Kidney epithelial cell (primary cell): ENCODE measurements at regions not wholly inside any gene's neighbourhood (a gene's known extent, or its start where the extent isn't known, plus 50 kb on each side); places are given as distances from the start of the nearest gene placed in this dataset.

ENCODE experiments used
- DNase-seq: peaks from one replicate; pipeline ENCODE4 v3.0.0-alpha.2; 2010; ENCODE audit warnings: low read depth
- H3K27me3 ChIP-seq: 2 replicates; pipeline ENCODE4 v1.6.0; 2011; ENCODE audit warnings: low read length; ENCODE audit not compliant: control insufficient read depth, insufficient read depth
- H3K36me3 ChIP-seq: 2 replicates; pipeline ENCODE4 v1.5.1; 2011; ENCODE audit warnings: low read length; ENCODE audit not compliant: control insufficient read depth, insufficient read depth
- H3K4me3 ChIP-seq: 2 replicates; pipeline ENCODE4 v1.5.1; 2011; ENCODE audit warnings: low read depth, mild to moderate bottlenecking, control low read depth, low read length
- TF ChIP-seq, protein P1 (sequence below): IDR thresholded peaks from 2 replicates; pipeline ENCODE4 v1.5.1; 2011; ENCODE audit warnings: mild to moderate bottlenecking, moderate library complexity, low read length, control low read depth, inconsistent platforms; ENCODE audit not compliant: insufficient read depth, poor library complexity, severe bottlenecking

DNA sequence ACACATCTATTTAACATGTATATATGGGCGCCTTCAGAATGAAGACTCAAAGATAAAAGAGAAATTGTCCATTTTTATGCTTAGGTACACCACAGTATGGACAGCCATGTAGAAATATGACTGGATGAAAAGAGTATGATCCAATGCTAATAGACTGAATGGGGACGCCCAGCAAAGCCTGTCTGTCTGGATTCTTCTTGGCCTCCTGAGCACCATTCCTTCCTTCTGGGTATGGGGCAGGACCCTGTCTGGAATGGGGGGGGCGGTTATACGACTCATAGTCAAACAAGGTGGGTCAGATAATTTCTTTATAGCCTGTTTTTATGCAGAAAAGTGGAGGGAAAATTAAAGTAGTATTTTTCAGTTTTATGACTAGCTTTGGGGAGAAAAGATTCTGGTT is 81.2 kb upstream of the ABCD3 start:
- TF ChIP-seq, protein P1, sequence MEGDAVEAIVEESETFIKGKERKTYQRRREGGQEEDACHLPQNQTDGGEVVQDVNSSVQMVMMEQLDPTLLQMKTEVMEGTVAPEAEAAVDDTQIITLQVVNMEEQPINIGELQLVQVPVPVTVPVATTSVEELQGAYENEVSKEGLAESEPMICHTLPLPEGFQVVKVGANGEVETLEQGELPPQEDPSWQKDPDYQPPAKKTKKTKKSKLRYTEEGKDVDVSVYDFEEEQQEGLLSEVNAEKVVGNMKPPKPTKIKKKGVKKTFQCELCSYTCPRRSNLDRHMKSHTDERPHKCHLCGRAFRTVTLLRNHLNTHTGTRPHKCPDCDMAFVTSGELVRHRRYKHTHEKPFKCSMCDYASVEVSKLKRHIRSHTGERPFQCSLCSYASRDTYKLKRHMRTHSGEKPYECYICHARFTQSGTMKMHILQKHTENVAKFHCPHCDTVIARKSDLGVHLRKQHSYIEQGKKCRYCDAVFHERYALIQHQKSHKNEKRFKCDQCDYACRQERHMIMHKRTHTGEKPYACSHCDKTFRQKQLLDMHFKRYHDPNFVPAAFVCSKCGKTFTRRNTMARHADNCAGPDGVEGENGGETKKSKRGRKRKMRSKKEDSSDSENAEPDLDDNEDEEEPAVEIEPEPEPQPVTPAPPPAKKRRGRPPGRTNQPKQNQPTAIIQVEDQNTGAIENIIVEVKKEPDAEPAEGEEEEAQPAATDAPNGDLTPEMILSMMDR: no peak
- no peak overlapping the region for H3K4me3 ChIP-seq
- DNase-seq: no peak
- H3K27me3 ChIP-seq: peaks cover 2% of the 10 kb centered on the region
- no peaks in the 10 kb centered on the region for H3K36me3 ChIP-seq

DNA sequence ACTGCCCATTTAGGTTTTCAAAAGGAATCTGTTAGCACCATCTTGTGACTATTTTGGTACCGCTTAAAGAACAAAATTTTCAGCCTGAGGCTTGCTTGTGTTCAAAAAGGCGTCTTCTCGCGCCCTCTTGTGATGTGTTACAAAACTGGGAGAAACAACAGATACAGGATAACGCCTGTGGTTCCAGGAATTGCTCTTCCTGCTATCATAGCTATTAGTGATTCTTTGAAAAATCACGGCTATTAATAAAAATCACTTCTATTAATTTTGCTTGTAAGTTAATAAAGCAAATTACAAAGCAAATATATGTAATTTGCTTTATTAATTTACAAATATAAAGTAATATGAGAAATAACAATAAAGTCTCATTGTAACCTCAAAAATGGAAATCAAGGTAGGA is 82.2 kb upstream of the ABCD3 start:
- Histone ChIP-seq H3K4me3 (no peak overlapping the region), H3K27me3 (peaks cover 2% of the 10 kb centered on the region), H3K36me3 (no peaks in the 10 kb centered on the region)
- DNase-seq: no peak
- TF ChIP-seq, protein P1: peak; percentile 80

DNA sequence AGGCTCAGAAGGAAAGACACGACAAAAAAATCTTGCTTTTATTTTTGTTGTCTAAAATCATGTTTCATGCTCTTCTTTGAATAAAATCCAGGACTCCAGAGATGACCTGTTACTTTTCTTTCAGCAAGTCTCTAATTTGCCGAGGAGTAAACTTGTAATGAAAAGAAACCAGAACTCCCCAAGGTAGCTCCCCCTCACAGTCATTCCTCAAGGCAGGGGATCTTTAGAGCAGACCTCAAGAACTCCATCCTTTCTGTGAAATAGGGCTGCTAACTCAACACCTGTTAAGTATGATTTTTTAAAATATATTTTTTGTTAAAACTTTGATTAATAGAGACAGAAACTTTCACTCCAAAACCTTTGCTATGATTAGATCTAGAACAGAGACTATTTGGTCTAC is 82.7 kb upstream of the ABCD3 start:
- DNase-seq: no peak
- H3K27me3 ChIP-seq: peaks cover 2% of the 10 kb centered on the region
- H3K36me3 ChIP-seq: no peaks in the 10 kb centered on the region
- TF ChIP-seq, protein P1: no peak
- H3K4me3 ChIP-seq: no peak overlapping the region

DNA sequence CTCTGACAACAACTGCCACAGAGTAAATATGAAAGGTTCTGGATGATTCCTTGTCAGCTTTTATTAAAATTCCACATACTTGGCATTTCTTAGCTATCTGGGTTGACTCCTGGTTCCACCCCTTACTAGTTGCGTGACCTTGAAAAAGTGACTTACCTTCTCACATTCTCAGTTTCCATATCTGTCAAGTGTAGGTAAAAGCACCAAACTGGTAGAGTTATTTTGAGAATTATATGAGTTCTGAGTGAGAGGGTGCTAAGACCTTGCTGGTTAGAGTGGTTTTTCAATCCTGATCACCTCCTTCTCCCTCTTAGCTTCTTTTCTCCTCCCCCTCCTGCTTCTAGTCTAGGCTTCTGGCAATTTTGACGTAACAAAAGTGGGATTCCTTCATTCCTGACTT is 83.4 kb upstream of the ABCD3 start:
- no peak overlapping the region for H3K4me3 ChIP-seq
- TF ChIP-seq, protein P1: no peak
- no peak for DNase-seq
- H3K36me3 ChIP-seq: no peaks in the 10 kb centered on the region
- H3K27me3 ChIP-seq: peaks cover 2% of the 10 kb centered on the region

DNA sequence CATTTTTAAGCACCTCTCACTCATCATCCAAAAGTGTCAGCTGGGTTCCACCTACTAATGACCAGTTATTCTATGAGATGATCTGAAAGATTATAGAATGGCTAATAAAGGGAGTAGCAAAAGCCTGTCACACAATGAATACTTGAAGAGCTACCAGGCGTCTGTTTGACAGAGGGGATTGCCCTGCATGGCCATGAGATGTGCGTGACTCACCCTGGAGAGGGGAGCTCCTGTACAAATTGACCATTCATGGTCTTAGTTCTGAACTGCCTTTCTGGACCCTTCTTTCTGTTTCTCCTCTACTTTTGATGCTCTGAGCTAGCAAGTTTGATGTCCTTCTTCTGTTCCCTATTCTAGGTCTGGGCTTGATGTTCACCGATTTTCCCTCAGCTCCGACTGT is 85.2 kb upstream of the ABCD3 start:
- DNase-seq: no peak
- Histone ChIP-seq H3K4me3 (no peak overlapping the region), H3K27me3 (no peaks in the 10 kb centered on the region), H3K36me3 (no peaks in the 10 kb centered on the region)
- TF ChIP-seq, protein P1: no peak

DNA sequence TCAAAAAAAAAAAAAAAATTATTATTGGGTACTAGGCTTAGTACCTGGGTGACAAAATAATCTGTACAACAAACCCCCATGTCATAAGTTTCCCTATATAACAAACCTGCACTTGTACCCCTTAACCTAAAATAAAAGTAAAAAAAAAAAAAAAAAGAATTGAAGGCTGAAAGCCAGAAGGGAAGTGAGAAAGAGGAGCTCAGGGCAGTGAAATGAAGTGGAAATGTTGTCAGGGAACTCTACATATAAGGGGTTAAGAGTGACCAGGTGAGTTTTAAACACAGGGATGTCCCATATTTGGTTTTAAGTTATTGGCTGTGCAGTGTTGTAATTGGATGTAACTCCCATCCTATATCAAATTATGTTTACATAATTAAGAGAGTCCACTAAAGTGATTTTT is 85.7 kb upstream of the ABCD3 start:
- Histone ChIP-seq H3K4me3 (no peak overlapping the region), H3K36me3 (no peaks in the 10 kb centered on the region), H3K27me3 (no peaks in the 10 kb centered on the region)
- TF ChIP-seq, protein P1: no peak
- DNase-seq: no peak
